Adrenal gland (tissue), 9 donors: ENCODE measurements at regions not wholly inside any gene's neighbourhood (a gene's known extent, or its start where the extent isn't known, plus 50 kb on each side); places are given as distances from the start of the nearest gene placed in this dataset.

Experiments
- DNase-seq, 7 donors: peaks; one replicate each; pipeline ENCODE4 v3.0.0-alpha.2; 2019 to 2020
- H3K27ac ChIP-seq, 5 donors: fragments of 200-600 bp; sonication (generic) in 4 of 5; 1 replicate in 3 of 5; 2 replicates in 2 of 5; pipeline versions ENCODE4 v1.5.1 to v1.8.0; 2016 to 2020; ENCODE audit warnings: mild to moderate bottlenecking in 1 of 5
- H3K27me3 ChIP-seq: fragments of 200-600 bp; 2 replicates; pipeline ENCODE4 v1.8.0; 2021
- H3K36me3 ChIP-seq, 2 donors: fragments of 200-600 bp; replicated peaks in 1 of 2; 1 replicate in 1 of 2; 2 replicates in 1 of 2; pipeline versions ENCODE4 v1.5.1 to v1.8.0; 2018 to 2022
- H3K4me1 ChIP-seq, 2 donors: fragments of 200-600 bp; replicated peaks in 1 of 2; 1 replicate in 1 of 2; 2 replicates in 1 of 2; pipeline versions ENCODE4 v1.5.1 to v1.8.0; 2018 to 2021
- H3K4me3 ChIP-seq, 4 donors: fragments of 200-600 bp; sonication (generic) in 3 of 4; one replicate each; pipeline ENCODE4 v1.5.1; 2016 to 2018
- H3K9me3 ChIP-seq, 3 donors: fragments of 200-600 bp; sonication (generic) in 1 of 3; replicated peaks in 1 of 3; 1 replicate in 2 of 3; 2 replicates in 1 of 3; pipeline versions ENCODE4 v1.5.1 to v1.8.0; 2016 to 2021
- CTCF ChIP-seq, 6 experiments: fragments of 450-650 bp in 4 of 6; fragments of 200-600 bp in 2 of 6; sonication (generic) in 1 of 6; IDR thresholded peaks; 1 replicate in 5 of 6; 2 replicates in 1 of 6; pipeline versions ENCODE4 v1.5.1 to v1.8.0; 2016 to 2021; ENCODE audit warnings: antibody characterized with exemption in 6 of 6, mild to moderate bottlenecking in 2 of 6, moderate library complexity in 1 of 6
- POLR2A ChIP-seq, 2 donors: fragments of 450-650 bp; IDR thresholded peaks; one replicate each; pipeline ENCODE4 v1.6.1; 2017; ENCODE audit warnings: antibody characterized with exemption in 2 of 2, mild to moderate bottlenecking in 2 of 2, moderate library complexity in 1 of 2
- WGBS, 4 donors: extraction: QIAGEN DNeasy Blood & Tissue Kit in 2 of 4; methylation state at CpG; one replicate each; pipeline versions ENCODE4 v1.1.5 to v1.1.7; 2013 to 2017; 5-methylcytosine and 5-hydroxymethylcytosine counted together
- intact Hi-C, 2 donors: fragments of 100-400 bp; cut with DNase I; formaldehyde crosslinking; loops; one replicate each; pipeline versions ENCODE4 v1.14.1 to v1.15.0; 2022 to 2023
- donor health status: healthy with polysubstance abuse.
- donor health status: Bipolar disorder and iron deficiency.
- donor health status: DM: yes; HTN: yes; CAD: no.
- donor health status: DM: no; HTN: no; CAD: no.
- donor health status: DM: no; HTN: no; CAD: no.

- Histone ChIP-seq H3K27me3 (no peaks in the 10 kb centered on the region), H3K27ac (no peak overlapping the region), H3K9me3 (no peaks in the 10 kb centered on the region), H3K4me3 (no peak overlapping the region), H3K36me3 (no peaks in the 10 kb centered on the region), H3K4me1 (peaks cover 0 to 13% of the 10 kb centered on the region in 2 donors)
- TF ChIP-seq CTCF (IDR thresholded peaks at IDR 0.05) (no peak), POLR2A (IDR thresholded peaks at IDR 0.05) (no peak)
- 86 to 100% (median 93%) methylated on average over 1 of the region's 1 CpG for WGBS, 4 donors
- DNase-seq = no peak
- intact Hi-C loops = no loop called here
Measured at GRCh38 chr6:121664158-121664557, 228.7 kb downstream of the GJA1 start.

GRCh38 chr6:121666814-121667213 is 231.4 kb downstream of the GJA1 start:
- Histone ChIP-seq H3K27me3 (no peaks in the 10 kb centered on the region), H3K27ac (peak overlapping the region; percentile 31 to 74 (median 65)), H3K36me3 (no peaks in the 10 kb centered on the region), H3K4me1 (peaks cover 0 to 13% of the 10 kb centered on the region in 2 donors), H3K4me3 (no peak overlapping the region), H3K9me3 (no peaks in the 10 kb centered on the region)
- peak in 4 of 7 donors; percentile 29 to 52 (median 36) for DNase-seq
- intact Hi-C loops = no loop called here
- TF ChIP-seq POLR2A (IDR thresholded peaks at IDR 0.05) (no peak), CTCF (IDR thresholded peaks at IDR 0.05) (no peak)
- WGBS, 4 donors = 22 to 29% (median 27%) methylated on average over 4 of the region's 4 CpGs

GRCh38 chr6:121668259-121668658 is 232.8 kb downstream of the GJA1 start:
- DNase-seq = peak in 1 of 7 donors; percentile 7
- H3K27ac ChIP-seq = no peak overlapping the region
- peaks cover 0 to 13% of the 10 kb centered on the region in 2 donors for H3K4me1 ChIP-seq
- no peaks in the 10 kb centered on the region for H3K9me3 ChIP-seq
- H3K36me3 ChIP-seq = no peaks in the 10 kb centered on the region
- no peaks in the 10 kb centered on the region for H3K27me3 ChIP-seq
- H3K4me3 ChIP-seq = no peak overlapping the region
- 83 to 94% (median 89%) methylated on average over 3 of the region's 3 CpGs for WGBS, 4 donors
- TF ChIP-seq CTCF (IDR thresholded peaks at IDR 0.05) (no peak), POLR2A (IDR thresholded peaks at IDR 0.05) (no peak)
- intact Hi-C loops = no loop called here

GRCh38 chr6:121670511-121670910 is 235.1 kb downstream of the GJA1 start:
- 58 to 71% (median 65%) methylated on average over 2 of the region's 2 CpGs for WGBS, 4 donors

More at GRCh38 chr6:121670511-121670910, 235.1 kb downstream of the GJA1 start:
- Histone ChIP-seq H3K4me3 (no peak overlapping the region), H3K36me3 (no peaks in the 10 kb centered on the region), H3K4me1 (peaks cover 0 to 13% of the 10 kb centered on the region in 2 donors), H3K27me3 (no peaks in the 10 kb centered on the region), H3K27ac (no peak overlapping the region), H3K9me3 (no peaks in the 10 kb centered on the region)
- TF ChIP-seq CTCF (IDR thresholded peaks at IDR 0.05) (no peak), POLR2A (IDR thresholded peaks at IDR 0.05) (no peak)
- intact Hi-C loops = no loop called here
- no peak for DNase-seq
